GM13977 (cell line): ENCODE measurements at regions not wholly inside any gene's neighbourhood (a gene's known extent, or its start where the extent isn't known, plus 50 kb on each side); places are given as distances from the start of the nearest gene placed in this dataset.

Experiments
- DNase-seq: peaks from one replicate; pipeline ENCODE4 v3.0.0; 2012; ENCODE audit warnings: low spot score
- CTCF ChIP-seq: IDR thresholded peaks from 2 replicates; pipeline ENCODE4 v1.5.1; 2012; ENCODE audit warnings: mild to moderate bottlenecking, control low read depth; ENCODE audit not compliant: insufficient read depth; ENCODE audit errors: extremely low read depth, missing control alignments
- in situ Hi-C: fragments of 300-500 bp; cut with MboI; formaldehyde crosslinking; loops from one replicate; pipeline ENCODE4 v1.12.0; 2022; ENCODE audit warnings: low sequenced_read_pairs, low pct_unique_long_range_greater_than_20kb, mixed read lengths, inconsistent platforms; ENCODE audit not compliant: unreplicated experiment

- in situ Hi-C loops, result no loop called here
- DNase-seq, result peak; percentile 57
- no peak for TF ChIP-seq CTCF
Measured at GRCh38 chr21:41559658-41560631, 52.0 kb upstream of the TMPRSS2 start.

GRCh38 chr21:41558842-41559241 lies 50.9 kb upstream of the TMPRSS2 start:
- no peak for TF ChIP-seq CTCF
- DNase-seq, result no peak
- in situ Hi-C loops, result no loop called here

- TF ChIP-seq CTCF, result no peak
- in situ Hi-C loops, result no loop called here
- no peak for DNase-seq
Measured at GRCh38 chr21:41557884-41558283, 49.9 kb upstream of the TMPRSS2 start.
